GM18498 (cell line): ENCODE measurements at regions not wholly inside any gene's neighbourhood (a gene's known extent, or its start where the extent isn't known, plus 50 kb on each side); places are given as distances from the start of the nearest gene placed in this dataset.

ENCODE experiments used
- ATAC-seq: cut with Tn5 transposase; IDR thresholded peaks from one replicate; pipeline ENCODE4 v1.9.1; 2021; ENCODE audit warnings: mild to moderate bottlenecking, moderate library complexity; ENCODE audit not compliant: unreplicated experiment

GRCh38 chr4:122516376-122516775, 59.9 kb upstream of the IL2 start:
- no peak for ATAC-seq

- ATAC-seq = no peak
Observed at GRCh38 chr4:122514671-122515070, 58.1 kb upstream of the IL2 start.

GRCh38 chr4:122512430-122512829, 55.9 kb upstream of the IL2 start:
- no peak for ATAC-seq

- ATAC-seq = peak; percentile 80
Observed at GRCh38 chr4:122508083-122508482, 51.6 kb upstream of the IL2 start.
